Endothelial cell of umbilical vein (primary cell): ENCODE measurements at regions not wholly inside any gene's neighbourhood (a gene's known extent, or its start where the extent isn't known, plus 50 kb on each side); places are given as distances from the start of the nearest gene placed in this dataset.

ENCODE experiments used
- EZH2 ChIP-seq: IDR thresholded peaks from 2 replicates; pipeline ENCODE4 v1.6.1; 2012; ENCODE audit warnings: borderline replicate concordance, low read depth, mild to moderate bottlenecking, moderate library complexity, low read length, inconsistent platforms; ENCODE audit not compliant: severe bottlenecking
- GATA2 ChIP-seq: IDR thresholded peaks from 2 replicates; pipeline ENCODE4 v1.7.0; 2011; ENCODE audit warnings: low read depth, mild to moderate bottlenecking, moderate library complexity, mixed read lengths, low read length; ENCODE audit not compliant: insufficient read length, insufficient read depth
- JUN ChIP-seq: IDR thresholded peaks from 2 replicates; pipeline ENCODE4 v1.6.1; 2011; ENCODE audit warnings: borderline replicate concordance, low read depth; ENCODE audit not compliant: insufficient read length, insufficient read depth
- MYC ChIP-seq: IDR thresholded peaks from one replicate; pipeline ENCODE4 v1.6.1; 2011; ENCODE audit warnings: mild to moderate bottlenecking, low read depth, low read length
- POLR2A ChIP-seq: IDR thresholded peaks from 2 replicates; pipeline ENCODE4 v1.6.1; 2012; ENCODE audit warnings: low read depth, mild to moderate bottlenecking, control low read depth, low read length
- POLR2AphosphoS5 ChIP-seq: IDR thresholded peaks from 2 replicates; pipeline ENCODE4 v1.6.1; 2012; ENCODE audit warnings: low read depth, mild to moderate bottlenecking, control low read depth, low read length, moderate library complexity; ENCODE audit not compliant: insufficient read depth
- TF ChIP-seq, protein P1 (sequence below), 2 donors: IDR thresholded peaks; 1 replicate in 1 of 2; 2 replicates in 1 of 2; pipeline ENCODE4 v1.5.1; 2011; ENCODE audit warnings: low read length in 2 of 2, mild to moderate bottlenecking in 2 of 2, moderate library complexity in 2 of 2, control low read depth in 1 of 2, inconsistent platforms in 1 of 2, low read depth in 1 of 2; ENCODE audit not compliant: insufficient read depth in 1 of 2; ENCODE audit errors: extremely low read depth in 1 of 2
- TF ChIP-seq, protein P2 (sequence below): IDR thresholded peaks from 2 replicates; pipeline ENCODE4 v1.6.1; 2011; ENCODE audit not compliant: insufficient read depth, insufficient read length

DNA sequence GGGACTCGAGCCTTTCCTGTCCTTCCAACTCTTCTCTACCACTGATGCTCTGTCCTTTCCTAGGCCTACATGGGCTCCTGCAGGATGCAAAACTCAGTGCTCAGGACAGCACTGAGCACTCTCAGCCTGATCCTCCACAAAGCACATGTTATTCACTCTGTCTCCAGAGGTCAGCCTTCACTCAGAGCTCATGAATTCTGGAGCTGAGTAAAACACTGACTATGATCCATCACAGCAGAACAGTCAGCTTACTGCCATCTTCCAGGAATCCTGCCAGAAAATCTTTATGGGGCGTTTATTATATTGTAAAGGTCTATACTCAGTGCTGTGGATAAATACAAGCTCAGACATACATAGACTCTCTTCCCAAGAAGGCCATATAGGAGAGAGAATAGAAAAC lies 121.5 kb upstream of the CPEB2 start:
- TF ChIP-seq POLR2A, result no peak
- TF ChIP-seq, protein P1, sequence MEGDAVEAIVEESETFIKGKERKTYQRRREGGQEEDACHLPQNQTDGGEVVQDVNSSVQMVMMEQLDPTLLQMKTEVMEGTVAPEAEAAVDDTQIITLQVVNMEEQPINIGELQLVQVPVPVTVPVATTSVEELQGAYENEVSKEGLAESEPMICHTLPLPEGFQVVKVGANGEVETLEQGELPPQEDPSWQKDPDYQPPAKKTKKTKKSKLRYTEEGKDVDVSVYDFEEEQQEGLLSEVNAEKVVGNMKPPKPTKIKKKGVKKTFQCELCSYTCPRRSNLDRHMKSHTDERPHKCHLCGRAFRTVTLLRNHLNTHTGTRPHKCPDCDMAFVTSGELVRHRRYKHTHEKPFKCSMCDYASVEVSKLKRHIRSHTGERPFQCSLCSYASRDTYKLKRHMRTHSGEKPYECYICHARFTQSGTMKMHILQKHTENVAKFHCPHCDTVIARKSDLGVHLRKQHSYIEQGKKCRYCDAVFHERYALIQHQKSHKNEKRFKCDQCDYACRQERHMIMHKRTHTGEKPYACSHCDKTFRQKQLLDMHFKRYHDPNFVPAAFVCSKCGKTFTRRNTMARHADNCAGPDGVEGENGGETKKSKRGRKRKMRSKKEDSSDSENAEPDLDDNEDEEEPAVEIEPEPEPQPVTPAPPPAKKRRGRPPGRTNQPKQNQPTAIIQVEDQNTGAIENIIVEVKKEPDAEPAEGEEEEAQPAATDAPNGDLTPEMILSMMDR (IDR thresholded peaks at IDR 0.05; ENCODE audit: extremely low read depth in 1 of 2, insufficient read depth in 1 of 2, low read depth in 1 of 2, low read length in 2 of 2), result no peak
- TF ChIP-seq POLR2AphosphoS5, result no peak
- no peak for TF ChIP-seq GATA2
- no peak for TF ChIP-seq EZH2
- TF ChIP-seq JUN, result no peak
- TF ChIP-seq, protein P2, sequence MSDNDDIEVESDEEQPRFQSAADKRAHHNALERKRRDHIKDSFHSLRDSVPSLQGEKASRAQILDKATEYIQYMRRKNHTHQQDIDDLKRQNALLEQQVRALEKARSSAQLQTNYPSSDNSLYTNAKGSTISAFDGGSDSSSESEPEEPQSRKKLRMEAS, result no peak
- no peak for TF ChIP-seq MYC
